ENCODE measurements at regions not wholly inside any gene's neighbourhood (a gene's known extent, or its start where the extent isn't known, plus 50 kb on each side); places are given as distances from the start of the nearest gene placed in this dataset.

- H3K4me1 Mint-ChIP-seq: no peaks in the 10 kb centered on the region
- no peak overlapping the region for H3K4me3 ChIP-seq (ENCODE audit: low read length)
- no peaks in the 10 kb centered on the region for H3K9me3 ChIP-seq (ENCODE audit: control insufficient read depth, low read length)
- no peaks in the 10 kb centered on the region for H3K27me3 ChIP-seq (ENCODE audit: control insufficient read depth, insufficient read depth, low read length, poor library complexity, severe bottlenecking)
- no peaks in the 10 kb centered on the region for H3K9me3 Mint-ChIP-seq
- TF ChIP-seq CTCF (conservative IDR thresholded peaks at IDR 0.05): no peak
- H3K27ac ChIP-seq (ENCODE audit: low read depth, low read length): no peak overlapping the region
- H3K36me3 ChIP-seq (ENCODE audit: control insufficient read depth, insufficient read depth, low read length): no peaks in the 10 kb centered on the region
- WGBS, 2 experiments (ENCODE audit: insufficient coverage in 1 of 2, insufficient read length in 1 of 2): 90 to 92% methylated on average over 4 of the region's 4 CpGs
- no peak overlapping the region for H3K27ac Mint-ChIP-seq
- DNase-seq: no peak
- no peaks in the 10 kb centered on the region for H3K36me3 Mint-ChIP-seq (ENCODE audit: low read depth)
- peaks cover 5% of the 10 kb centered on the region for H3K27me3 Mint-ChIP-seq (ENCODE audit: insufficient read depth)
- H3K9ac ChIP-seq (ENCODE audit: extremely low read depth, low read length, poor library complexity, severe bottlenecking): no peak overlapping the region
- no peak overlapping the region for H3K4me3 Mint-ChIP-seq
- no peaks in the 10 kb centered on the region for H3K4me1 ChIP-seq (ENCODE audit: control insufficient read depth, insufficient read depth, low read length)
These were observed 219.8 kb upstream of the GLI3 start for GRCh38 chr7:42456756-42457276.

GRCh38 chr7:42456267-42456666, 219.3 kb upstream of the GLI3 start:
- no peak for TF ChIP-seq CTCF (conservative IDR thresholded peaks at IDR 0.05)
- Histone ChIP-seq H3K4me3 (ENCODE audit: low read length) (no peak overlapping the region), H3K4me1 (ENCODE audit: control insufficient read depth, insufficient read depth, low read length) (no peaks in the 10 kb centered on the region), H3K36me3 (ENCODE audit: control insufficient read depth, insufficient read depth, low read length) (no peaks in the 10 kb centered on the region), H3K27me3 (ENCODE audit: control insufficient read depth, insufficient read depth, low read length, poor library complexity, severe bottlenecking) (no peaks in the 10 kb centered on the region), H3K9me3 (ENCODE audit: control insufficient read depth, low read length) (peaks cover 5% of the 10 kb centered on the region), H3K27ac (ENCODE audit: low read depth, low read length) (no peak overlapping the region), H3K9ac (ENCODE audit: extremely low read depth, low read length, poor library complexity, severe bottlenecking) (no peak overlapping the region)
- H3K36me3 Mint-ChIP-seq (ENCODE audit: low read depth): no peaks in the 10 kb centered on the region
- 83 to 100% methylated on average over 5 to 6 of the region's 6 CpGs for WGBS, 2 experiments (ENCODE audit: insufficient coverage in 1 of 2, insufficient read length in 1 of 2)
- no peak for DNase-seq
- H3K4me1 Mint-ChIP-seq: no peaks in the 10 kb centered on the region
- peaks cover 5% of the 10 kb centered on the region for H3K27me3 Mint-ChIP-seq (ENCODE audit: insufficient read depth)
- no peaks in the 10 kb centered on the region for H3K9me3 Mint-ChIP-seq
- H3K27ac Mint-ChIP-seq: no peak overlapping the region
- no peak overlapping the region for H3K4me3 Mint-ChIP-seq

- Mint-ChIP-seq H3K9me3 (no peaks in the 10 kb centered on the region), H3K27me3 (ENCODE audit: insufficient read depth) (peaks cover 5% of the 10 kb centered on the region), H3K36me3 (ENCODE audit: low read depth) (no peaks in the 10 kb centered on the region), H3K4me1 (no peaks in the 10 kb centered on the region), H3K27ac (no peak overlapping the region), H3K4me3 (no peak overlapping the region)
- Histone ChIP-seq H3K36me3 (ENCODE audit: control insufficient read depth, insufficient read depth, low read length) (no peaks in the 10 kb centered on the region), H3K9ac (ENCODE audit: extremely low read depth, low read length, poor library complexity, severe bottlenecking) (no peak overlapping the region), H3K9me3 (ENCODE audit: control insufficient read depth, low read length) (peaks cover 10% of the 10 kb centered on the region), H3K27ac (ENCODE audit: low read depth, low read length) (no peak overlapping the region), H3K27me3 (ENCODE audit: control insufficient read depth, insufficient read depth, low read length, poor library complexity, severe bottlenecking) (peaks cover 8% of the 10 kb centered on the region), H3K4me1 (ENCODE audit: control insufficient read depth, insufficient read depth, low read length) (peaks cover 3% of the 10 kb centered on the region), H3K4me3 (ENCODE audit: low read length) (no peak overlapping the region)
- TF ChIP-seq CTCF (conservative IDR thresholded peaks at IDR 0.05): no peak
- no peak for DNase-seq
- WGBS, 2 experiments (ENCODE audit: insufficient coverage in 1 of 2, insufficient read length in 1 of 2): 93 to 100% methylated on average over 3 to 9 of the region's 9 CpGs
These were observed 216.9 kb upstream of the GLI3 start for GRCh38 chr7:42453931-42454361.

All from endodermal cell (in vitro differentiated cells).